H1 (cell line): ENCODE measurements at regions not wholly inside any gene's neighbourhood (a gene's known extent, or its start where the extent isn't known, plus 50 kb on each side); places are given as distances from the start of the nearest gene placed in this dataset.

Experiments used
- CHD1 ChIP-seq: IDR thresholded peaks from 2 replicates; pipeline ENCODE4 v1.6.1; 2012; ENCODE audit warnings: low read depth, low read length, improper control_type of control experiment
- CHD7 ChIP-seq: fragments of 300-600 bp; sonication (generic); IDR thresholded peaks from 2 replicates; pipeline ENCODE4 v1.7.1; 2012; ENCODE audit warnings: low read length, moderate library complexity, mild to moderate bottlenecking, inconsistent platforms; ENCODE audit not compliant: insufficient replicate concordance
- EGR1 ChIP-seq: IDR thresholded peaks from 2 replicates; pipeline ENCODE4 v1.6.1; 2011; ENCODE audit warnings: low read depth, low read length, borderline replicate concordance
- HDAC6 ChIP-seq: IDR thresholded peaks from one replicate; pipeline ENCODE4 v1.7.1; 2012; ENCODE audit warnings: low read depth, mild to moderate bottlenecking, inconsistent platforms, low read length, moderate library complexity
- KDM1A ChIP-seq: fragments of 200-600, 300-600 bp; sonication (generic); IDR thresholded peaks from 2 replicates; pipeline ENCODE4 v1.7.1; 2016; ENCODE audit warnings: mild to moderate bottlenecking, low read length, borderline replicate concordance
- PHF8 ChIP-seq: fragments of 200-600 bp; sonication (generic); conservative IDR thresholded peaks from 2 replicates; pipeline ENCODE4 v1.7.1; 2012; ENCODE audit warnings: low read depth, mild to moderate bottlenecking, inconsistent platforms, low read length, moderate library complexity
- POLR2A ChIP-seq, 2 experiments: IDR thresholded peaks; 1 replicate in 1 of 2; 2 replicates in 1 of 2; pipeline ENCODE4 v1.6.1; 2011; ENCODE audit warnings: low read depth in 2 of 2, low read length in 2 of 2, mild to moderate bottlenecking in 2 of 2; ENCODE audit errors: control extremely low read depth in 1 of 2
- POLR2AphosphoS5 ChIP-seq: IDR thresholded peaks from 2 replicates; pipeline ENCODE4 v1.6.1; 2011; ENCODE audit warnings: low read depth, low read length
- TAF7 ChIP-seq: optimal IDR thresholded peaks from 2 replicates; pipeline ENCODE3; 2011; ENCODE audit warnings: low read depth, mild to moderate bottlenecking, inconsistent platforms, low read length, moderate library complexity, borderline replicate concordance

- TF ChIP-seq CHD7: no peak
- no peak for TF ChIP-seq CHD1
- no peak for TF ChIP-seq POLR2A (IDR thresholded peaks at IDR 0.05; ENCODE audit: control extremely low read depth in 1 of 2, low read depth in 2 of 2, low read length in 2 of 2)
- TF ChIP-seq TAF7: no peak
- no peak for TF ChIP-seq EGR1
- no peak for TF ChIP-seq KDM1A
- no peak for TF ChIP-seq PHF8
- TF ChIP-seq POLR2AphosphoS5: no peak
- TF ChIP-seq HDAC6: no peak
Observed at GRCh38 chr1:72462186-72462905, 180.0 kb upstream of the NEGR1 start (continued).
